H1 (cell line): ENCODE measurements at regions not wholly inside any gene's neighbourhood (a gene's known extent, or its start where the extent isn't known, plus 50 kb on each side); places are given as distances from the start of the nearest gene placed in this dataset.

Source experiments
- CBX5 ChIP-seq: fragments of 300-800, 300-1000 bp; sonication (generic); IDR thresholded peaks from 2 replicates; pipeline ENCODE4 v1.7.1; 2016; ENCODE audit warnings: antibody characterized with exemption, low read length, low read depth
- EP300 ChIP-seq, 2 experiments: IDR thresholded peaks; 1 replicate in 1 of 2; 2 replicates in 1 of 2; pipeline ENCODE4 v1.6.1; 2011 to 2012; ENCODE audit warnings: low read depth in 2 of 2, low read length in 2 of 2, mild to moderate bottlenecking in 2 of 2, borderline replicate concordance in 1 of 2, inconsistent platforms in 1 of 2, moderate library complexity in 1 of 2
- NRF1 ChIP-seq: IDR thresholded peaks from 2 replicates; pipeline ENCODE4 v1.6.1; 2011; ENCODE audit warnings: mild to moderate bottlenecking, low read depth, low read length, improper control_type of control experiment
- SP1 ChIP-seq: IDR thresholded peaks from 2 replicates; pipeline ENCODE4 v1.6.1; 2011; ENCODE audit warnings: low read depth, low read length
- TF ChIP-seq, protein P1 (sequence below): fragments of 300-600 bp; sonication (generic); IDR thresholded peaks from 2 replicates; pipeline ENCODE4 v1.7.1; 2012; ENCODE audit warnings: low read length, moderate library complexity, mild to moderate bottlenecking, inconsistent platforms; ENCODE audit not compliant: insufficient replicate concordance

DNA sequence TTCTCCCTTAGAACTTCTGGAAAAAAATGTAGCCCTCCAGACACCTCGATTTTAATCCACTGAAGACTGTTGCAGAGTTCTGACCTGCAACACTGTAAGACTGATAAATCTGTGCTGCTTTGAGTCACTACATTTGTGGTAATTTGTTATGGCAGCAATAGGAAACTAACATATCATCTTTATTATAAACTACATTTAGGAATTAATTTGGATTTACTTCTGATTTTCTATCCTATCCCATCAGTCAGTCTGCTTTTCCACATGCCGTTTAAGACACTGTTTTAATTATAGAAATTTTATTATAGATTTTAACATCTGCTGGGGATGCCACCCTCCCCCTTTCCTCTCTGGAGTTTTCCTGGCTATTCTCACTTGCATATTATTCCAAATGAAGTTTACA, 375.2 kb downstream of the DUSP6 start (continued):
- TF ChIP-seq CBX5 (no peak), SP1 (no peak), EP300 (IDR thresholded peaks at IDR 0.05; ENCODE audit: borderline replicate concordance in 1 of 2, low read depth in 2 of 2, low read length in 2 of 2) (no peak), NRF1 (no peak)
- TF ChIP-seq, protein P1, sequence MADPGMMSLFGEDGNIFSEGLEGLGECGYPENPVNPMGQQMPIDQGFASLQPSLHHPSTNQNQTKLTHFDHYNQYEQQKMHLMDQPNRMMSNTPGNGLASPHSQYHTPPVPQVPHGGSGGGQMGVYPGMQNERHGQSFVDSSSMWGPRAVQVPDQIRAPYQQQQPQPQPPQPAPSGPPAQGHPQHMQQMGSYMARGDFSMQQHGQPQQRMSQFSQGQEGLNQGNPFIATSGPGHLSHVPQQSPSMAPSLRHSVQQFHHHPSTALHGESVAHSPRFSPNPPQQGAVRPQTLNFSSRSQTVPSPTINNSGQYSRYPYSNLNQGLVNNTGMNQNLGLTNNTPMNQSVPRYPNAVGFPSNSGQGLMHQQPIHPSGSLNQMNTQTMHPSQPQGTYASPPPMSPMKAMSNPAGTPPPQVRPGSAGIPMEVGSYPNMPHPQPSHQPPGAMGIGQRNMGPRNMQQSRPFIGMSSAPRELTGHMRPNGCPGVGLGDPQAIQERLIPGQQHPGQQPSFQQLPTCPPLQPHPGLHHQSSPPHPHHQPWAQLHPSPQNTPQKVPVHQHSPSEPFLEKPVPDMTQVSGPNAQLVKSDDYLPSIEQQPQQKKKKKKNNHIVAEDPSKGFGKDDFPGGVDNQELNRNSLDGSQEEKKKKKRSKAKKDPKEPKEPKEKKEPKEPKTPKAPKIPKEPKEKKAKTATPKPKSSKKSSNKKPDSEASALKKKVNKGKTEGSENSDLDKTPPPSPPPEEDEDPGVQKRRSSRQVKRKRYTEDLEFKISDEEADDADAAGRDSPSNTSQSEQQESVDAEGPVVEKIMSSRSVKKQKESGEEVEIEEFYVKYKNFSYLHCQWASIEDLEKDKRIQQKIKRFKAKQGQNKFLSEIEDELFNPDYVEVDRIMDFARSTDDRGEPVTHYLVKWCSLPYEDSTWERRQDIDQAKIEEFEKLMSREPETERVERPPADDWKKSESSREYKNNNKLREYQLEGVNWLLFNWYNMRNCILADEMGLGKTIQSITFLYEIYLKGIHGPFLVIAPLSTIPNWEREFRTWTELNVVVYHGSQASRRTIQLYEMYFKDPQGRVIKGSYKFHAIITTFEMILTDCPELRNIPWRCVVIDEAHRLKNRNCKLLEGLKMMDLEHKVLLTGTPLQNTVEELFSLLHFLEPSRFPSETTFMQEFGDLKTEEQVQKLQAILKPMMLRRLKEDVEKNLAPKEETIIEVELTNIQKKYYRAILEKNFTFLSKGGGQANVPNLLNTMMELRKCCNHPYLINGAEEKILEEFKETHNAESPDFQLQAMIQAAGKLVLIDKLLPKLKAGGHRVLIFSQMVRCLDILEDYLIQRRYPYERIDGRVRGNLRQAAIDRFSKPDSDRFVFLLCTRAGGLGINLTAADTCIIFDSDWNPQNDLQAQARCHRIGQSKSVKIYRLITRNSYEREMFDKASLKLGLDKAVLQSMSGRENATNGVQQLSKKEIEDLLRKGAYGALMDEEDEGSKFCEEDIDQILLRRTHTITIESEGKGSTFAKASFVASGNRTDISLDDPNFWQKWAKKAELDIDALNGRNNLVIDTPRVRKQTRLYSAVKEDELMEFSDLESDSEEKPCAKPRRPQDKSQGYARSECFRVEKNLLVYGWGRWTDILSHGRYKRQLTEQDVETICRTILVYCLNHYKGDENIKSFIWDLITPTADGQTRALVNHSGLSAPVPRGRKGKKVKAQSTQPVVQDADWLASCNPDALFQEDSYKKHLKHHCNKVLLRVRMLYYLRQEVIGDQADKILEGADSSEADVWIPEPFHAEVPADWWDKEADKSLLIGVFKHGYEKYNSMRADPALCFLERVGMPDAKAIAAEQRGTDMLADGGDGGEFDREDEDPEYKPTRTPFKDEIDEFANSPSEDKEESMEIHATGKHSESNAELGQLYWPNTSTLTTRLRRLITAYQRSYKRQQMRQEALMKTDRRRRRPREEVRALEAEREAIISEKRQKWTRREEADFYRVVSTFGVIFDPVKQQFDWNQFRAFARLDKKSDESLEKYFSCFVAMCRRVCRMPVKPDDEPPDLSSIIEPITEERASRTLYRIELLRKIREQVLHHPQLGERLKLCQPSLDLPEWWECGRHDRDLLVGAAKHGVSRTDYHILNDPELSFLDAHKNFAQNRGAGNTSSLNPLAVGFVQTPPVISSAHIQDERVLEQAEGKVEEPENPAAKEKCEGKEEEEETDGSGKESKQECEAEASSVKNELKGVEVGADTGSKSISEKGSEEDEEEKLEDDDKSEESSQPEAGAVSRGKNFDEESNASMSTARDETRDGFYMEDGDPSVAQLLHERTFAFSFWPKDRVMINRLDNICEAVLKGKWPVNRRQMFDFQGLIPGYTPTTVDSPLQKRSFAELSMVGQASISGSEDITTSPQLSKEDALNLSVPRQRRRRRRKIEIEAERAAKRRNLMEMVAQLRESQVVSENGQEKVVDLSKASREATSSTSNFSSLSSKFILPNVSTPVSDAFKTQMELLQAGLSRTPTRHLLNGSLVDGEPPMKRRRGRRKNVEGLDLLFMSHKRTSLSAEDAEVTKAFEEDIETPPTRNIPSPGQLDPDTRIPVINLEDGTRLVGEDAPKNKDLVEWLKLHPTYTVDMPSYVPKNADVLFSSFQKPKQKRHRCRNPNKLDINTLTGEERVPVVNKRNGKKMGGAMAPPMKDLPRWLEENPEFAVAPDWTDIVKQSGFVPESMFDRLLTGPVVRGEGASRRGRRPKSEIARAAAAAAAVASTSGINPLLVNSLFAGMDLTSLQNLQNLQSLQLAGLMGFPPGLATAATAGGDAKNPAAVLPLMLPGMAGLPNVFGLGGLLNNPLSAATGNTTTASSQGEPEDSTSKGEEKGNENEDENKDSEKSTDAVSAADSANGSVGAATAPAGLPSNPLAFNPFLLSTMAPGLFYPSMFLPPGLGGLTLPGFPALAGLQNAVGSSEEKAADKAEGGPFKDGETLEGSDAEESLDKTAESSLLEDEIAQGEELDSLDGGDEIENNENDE, result no peak
